Suprapubic skin (tissue), 4 donors: ENCODE measurements at regions not wholly inside any gene's neighbourhood (a gene's known extent, or its start where the extent isn't known, plus 50 kb on each side); places are given as distances from the start of the nearest gene placed in this dataset.

Experiments used
- DNase-seq, 2 donors: peaks; one replicate each; pipeline ENCODE4 v3.0.0-alpha.2; 2019; ENCODE audit warnings: low spot score in 2 of 2
- H3K27ac ChIP-seq: fragments of 200-600 bp; sonication (generic); one replicate; pipeline ENCODE4 v1.5.1; 2019
- H3K27me3 ChIP-seq: fragments of 200-600 bp; sonication (generic); one replicate; pipeline ENCODE4 v1.5.1; 2019
- H3K36me3 ChIP-seq: fragments of 200-600 bp; sonication (generic); one replicate; pipeline ENCODE4 v1.5.1; 2019
- H3K4me1 ChIP-seq: fragments of 200-600 bp; sonication (generic); one replicate; pipeline ENCODE4 v1.5.1; 2019
- H3K4me3 ChIP-seq: fragments of 200-600 bp; sonication (generic); one replicate; pipeline ENCODE4 v1.5.1; 2019; ENCODE audit warnings: mild to moderate bottlenecking
- H3K9me3 ChIP-seq: fragments of 200-600 bp; sonication (generic); one replicate; pipeline ENCODE4 v1.5.1; 2019
- CTCF ChIP-seq, 2 donors: fragments of 200-600 bp in 1 of 2; fragments of 450-650 bp in 1 of 2; sonication (generic) in 1 of 2; IDR thresholded peaks; one replicate each; pipeline ENCODE4 v1.5.1; 2016 to 2019; ENCODE audit warnings: antibody characterized with exemption in 2 of 2, mild to moderate bottlenecking in 1 of 2, moderate library complexity in 1 of 2
- EP300 ChIP-seq: sonication (generic); formaldehyde crosslinking; IDR thresholded peaks from one replicate; pipeline ENCODE4 v1.6.1; 2017; ENCODE audit warnings: antibody characterized with exemption
- POLR2A ChIP-seq, 2 donors: fragments of 450-650 bp; IDR thresholded peaks; one replicate each; pipeline ENCODE4 v1.6.1; 2017; ENCODE audit warnings: antibody characterized with exemption in 2 of 2, mild to moderate bottlenecking in 2 of 2, moderate library complexity in 2 of 2
- POLR2AphosphoS5 ChIP-seq, 3 donors: sonication (generic); formaldehyde crosslinking; IDR thresholded peaks; one replicate each; pipeline ENCODE4 v1.6.1; 2017; ENCODE audit warnings: antibody characterized with exemption in 3 of 3
- WGBS: methylation state at CpG from one replicate; pipeline ENCODE4 v1.1.5; 2018; 5-methylcytosine and 5-hydroxymethylcytosine counted together

GRCh38 chr1:218938259-218938658, 235.4 kb upstream of the LYPLAL1 start:
- 0% methylated on average over 1 of the region's 1 CpG for WGBS
- Histone ChIP-seq H3K4me1 (no peaks in the 10 kb centered on the region), H3K27ac (no peak overlapping the region), H3K27me3 (no peaks in the 10 kb centered on the region), H3K9me3 (peaks cover 16% of the 10 kb centered on the region), H3K4me3 (no peak overlapping the region), H3K36me3 (no peaks in the 10 kb centered on the region)
- DNase-seq: no peak
- TF ChIP-seq CTCF (IDR thresholded peaks at IDR 0.05) (no peak), EP300 (no peak), POLR2AphosphoS5 (IDR thresholded peaks at IDR 0.05) (no peak), POLR2A (IDR thresholded peaks at IDR 0.05) (no peak)

GRCh38 chr1:218939095-218939494, 234.6 kb upstream of the LYPLAL1 start:
- DNase-seq: no peak
- Histone ChIP-seq H3K4me3 (no peak overlapping the region), H3K36me3 (no peaks in the 10 kb centered on the region), H3K27me3 (no peaks in the 10 kb centered on the region), H3K4me1 (no peaks in the 10 kb centered on the region), H3K9me3 (peaks cover 16% of the 10 kb centered on the region), H3K27ac (no peak overlapping the region)
- no peak for TF ChIP-seq CTCF (IDR thresholded peaks at IDR 0.05)
- TF ChIP-seq POLR2AphosphoS5 (IDR thresholded peaks at IDR 0.05): no peak
- no peak for TF ChIP-seq POLR2A (IDR thresholded peaks at IDR 0.05)
- TF ChIP-seq EP300: no peak
- WGBS: 70% methylated on average over 3 of the region's 3 CpGs

- no peaks in the 10 kb centered on the region for H3K36me3 ChIP-seq
- TF ChIP-seq POLR2A (IDR thresholded peaks at IDR 0.05) (no peak), CTCF (IDR thresholded peaks at IDR 0.05) (no peak)
- no peak for DNase-seq
- peaks cover 9% of the 10 kb centered on the region for H3K9me3 ChIP-seq
- no peak overlapping the region for H3K27ac ChIP-seq
- H3K4me1 ChIP-seq: no peaks in the 10 kb centered on the region
- 40% methylated on average over 5 of the region's 5 CpGs for WGBS
- H3K4me3 ChIP-seq: no peak overlapping the region
- H3K27me3 ChIP-seq: no peaks in the 10 kb centered on the region
Measured at GRCh38 chr1:218942431-218942830, 231.2 kb upstream of the LYPLAL1 start.

GRCh38 chr1:218943371-218943770, 230.3 kb upstream of the LYPLAL1 start:
- no peaks in the 10 kb centered on the region for H3K4me1 ChIP-seq
- no peak overlapping the region for H3K27ac ChIP-seq
- no peak for DNase-seq
- H3K36me3 ChIP-seq: no peaks in the 10 kb centered on the region
- TF ChIP-seq POLR2A (IDR thresholded peaks at IDR 0.05): no peak
- no peak for TF ChIP-seq POLR2AphosphoS5 (IDR thresholded peaks at IDR 0.05)
- no peak for TF ChIP-seq EP300
- TF ChIP-seq CTCF (IDR thresholded peaks at IDR 0.05): no peak
- H3K27me3 ChIP-seq: no peaks in the 10 kb centered on the region
- no peak overlapping the region for H3K4me3 ChIP-seq
- peaks cover 9% of the 10 kb centered on the region for H3K9me3 ChIP-seq
- WGBS: 87% methylated on average over 2 of the region's 2 CpGs

GRCh38 chr1:218945050-218945449, 228.6 kb upstream of the LYPLAL1 start:
- no peaks in the 10 kb centered on the region for H3K27me3 ChIP-seq
- no peaks in the 10 kb centered on the region for H3K36me3 ChIP-seq
- no peak for TF ChIP-seq CTCF (IDR thresholded peaks at IDR 0.05)
- no peak for TF ChIP-seq POLR2A (IDR thresholded peaks at IDR 0.05)
- TF ChIP-seq EP300: no peak
- no peak for TF ChIP-seq POLR2AphosphoS5 (IDR thresholded peaks at IDR 0.05)
- DNase-seq: no peak
- H3K9me3 ChIP-seq: peaks cover 5% of the 10 kb centered on the region
- H3K4me3 ChIP-seq: no peak overlapping the region
- H3K4me1 ChIP-seq: no peaks in the 10 kb centered on the region
- no peak overlapping the region for H3K27ac ChIP-seq
- 83% methylated on average over 1 of the region's 1 CpG for whole genome bisulfite sequencing
